HCEC 1CT (cell line): ENCODE measurements at regions not wholly inside any gene's neighbourhood (a gene's known extent, or its start where the extent isn't known, plus 50 kb on each side); places are given as distances from the start of the nearest gene placed in this dataset.

ENCODE experiments used
- DNase-seq: peaks from one replicate; pipeline ENCODE4 v3.0.0-alpha.2; 2017

DNA sequence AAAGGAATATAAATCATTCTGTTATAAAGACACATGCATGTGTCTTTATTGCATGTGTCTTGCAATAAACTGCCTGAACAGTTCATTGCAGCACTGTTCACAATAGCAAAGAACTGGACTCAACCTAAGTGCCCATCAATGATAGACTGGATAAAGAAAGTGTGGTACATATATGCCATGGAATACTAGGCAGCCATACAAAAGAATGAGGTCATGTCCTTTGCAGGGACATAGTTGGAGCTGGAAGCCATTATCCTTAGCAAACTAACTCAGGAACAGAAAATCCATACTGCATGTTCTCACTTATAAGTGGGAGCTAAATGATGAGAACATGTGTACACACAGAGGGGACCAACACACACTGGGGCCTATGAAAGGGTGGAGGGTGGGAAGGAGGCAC is 63.7 kb upstream of the CHD1 start:
- no peak for DNase-seq

DNA sequence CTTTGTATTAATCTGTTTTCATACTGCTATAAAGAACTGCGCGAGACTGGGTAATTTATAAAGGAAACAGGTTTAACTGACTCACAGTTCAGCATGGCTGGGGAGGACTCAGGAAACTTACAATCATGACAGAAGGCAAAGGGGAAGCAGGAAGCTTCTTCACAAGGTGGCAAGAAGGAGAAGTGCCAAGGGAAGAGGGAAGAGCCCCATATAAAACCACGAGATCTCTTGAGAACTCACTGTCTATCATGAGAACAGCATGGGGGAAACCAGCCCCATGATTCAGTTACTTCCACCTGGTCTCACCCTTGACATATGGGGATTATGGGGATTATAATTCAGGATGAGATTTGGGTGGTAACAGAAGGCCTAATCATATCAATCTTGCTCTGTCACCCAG is 60.9 kb upstream of the CHD1 start:
- no peak for DNase-seq

DNA sequence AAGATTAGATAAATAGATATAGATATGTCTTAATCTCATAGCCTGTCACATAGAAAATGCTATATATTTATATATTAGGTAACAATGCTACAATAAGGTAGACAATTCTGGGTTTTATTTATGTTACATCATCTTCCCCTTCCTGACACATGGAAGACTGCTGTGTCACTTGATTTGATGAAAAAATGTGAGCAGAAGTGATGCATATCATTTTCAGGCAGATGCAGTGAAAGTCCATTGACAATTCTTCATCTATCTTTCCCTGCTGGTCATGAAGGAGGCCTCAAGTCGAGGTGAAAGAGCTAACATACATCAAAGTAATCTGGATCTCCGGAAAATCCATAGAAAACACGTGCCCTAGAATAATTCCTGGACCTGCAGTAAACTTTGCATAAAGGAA is 57.8 kb upstream of the CHD1 start:
- no peak for DNase-seq

DNA sequence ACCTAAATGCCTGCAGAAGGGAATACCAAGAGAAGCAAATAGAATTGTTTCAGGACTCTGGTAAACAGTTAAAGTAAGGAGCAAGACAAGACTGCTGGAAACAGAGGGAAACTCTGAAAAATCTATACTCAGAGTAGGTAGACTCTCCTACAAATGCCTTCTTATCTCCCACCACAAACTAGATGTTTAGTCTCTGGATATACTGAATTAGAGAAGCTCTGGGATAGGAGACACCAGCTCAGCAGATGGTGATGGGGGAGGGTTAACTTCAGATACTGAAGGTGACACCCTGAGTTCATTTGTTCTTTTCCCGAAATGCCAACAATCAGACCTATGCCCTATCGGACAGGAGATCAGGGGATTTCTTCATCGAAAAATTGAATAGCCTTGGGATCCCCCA is 54.1 kb upstream of the CHD1 start:
- DNase-seq, result no peak
